ENCODE measurements at regions not wholly inside any gene's neighbourhood (a gene's known extent, or its start where the extent isn't known, plus 50 kb on each side); places are given as distances from the start of the nearest gene placed in this dataset.

DNA sequence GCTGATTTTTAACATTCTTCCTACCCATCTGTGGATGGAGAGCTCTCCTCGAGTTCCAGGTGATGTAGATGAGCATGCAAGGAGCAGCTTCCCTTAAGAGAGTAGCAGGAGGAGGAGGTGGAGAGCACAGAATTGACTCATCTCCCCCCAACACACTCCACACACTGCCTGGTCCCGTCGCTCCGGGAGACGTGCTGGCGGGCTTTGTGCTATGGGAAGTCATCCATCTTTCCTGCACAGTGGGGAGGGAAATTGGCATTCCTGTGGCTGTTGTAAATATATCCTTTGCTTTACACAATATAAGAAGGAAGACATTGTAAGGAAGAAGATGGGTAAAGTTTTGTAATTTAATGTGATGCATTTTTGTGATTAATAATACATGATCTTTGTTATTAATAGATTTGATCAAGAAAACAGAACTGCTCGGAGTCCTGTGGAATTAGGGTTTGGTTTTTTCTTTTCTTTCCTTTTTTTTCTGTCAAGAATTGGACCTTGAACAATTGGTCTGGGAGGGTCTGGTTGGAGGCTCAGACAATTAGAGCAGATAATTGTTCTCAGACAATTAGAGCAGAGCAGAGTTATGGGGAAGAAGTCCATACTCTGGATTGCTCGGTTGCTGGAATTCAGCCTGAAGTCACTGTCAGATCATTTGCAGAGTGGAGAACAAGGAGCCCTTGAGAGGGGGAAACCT lies 297.8 kb downstream of the GADD45G start:
- no peak for DNase-seq (ENCODE audit: low read depth in 3 of 3)

DNA sequence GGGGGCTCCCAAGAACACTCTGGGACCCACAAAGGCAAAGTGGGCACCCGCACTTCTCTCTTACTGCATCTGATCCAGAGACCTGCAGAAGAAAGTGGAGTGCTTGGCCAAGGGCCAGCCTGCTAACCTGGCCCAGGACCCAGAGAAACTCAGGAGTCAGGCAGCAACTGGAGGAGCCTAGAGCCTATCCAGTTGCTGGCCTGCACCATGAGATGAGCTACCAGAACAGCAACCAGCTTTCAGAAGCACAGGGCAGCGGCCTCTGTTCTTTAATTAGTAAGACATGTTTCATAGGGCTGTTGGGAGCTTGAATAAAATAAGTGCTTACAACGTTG lies 298.3 kb downstream of the GADD45G start:
- DNase-seq (ENCODE audit: low read depth in 3 of 3): no peak

DNA sequence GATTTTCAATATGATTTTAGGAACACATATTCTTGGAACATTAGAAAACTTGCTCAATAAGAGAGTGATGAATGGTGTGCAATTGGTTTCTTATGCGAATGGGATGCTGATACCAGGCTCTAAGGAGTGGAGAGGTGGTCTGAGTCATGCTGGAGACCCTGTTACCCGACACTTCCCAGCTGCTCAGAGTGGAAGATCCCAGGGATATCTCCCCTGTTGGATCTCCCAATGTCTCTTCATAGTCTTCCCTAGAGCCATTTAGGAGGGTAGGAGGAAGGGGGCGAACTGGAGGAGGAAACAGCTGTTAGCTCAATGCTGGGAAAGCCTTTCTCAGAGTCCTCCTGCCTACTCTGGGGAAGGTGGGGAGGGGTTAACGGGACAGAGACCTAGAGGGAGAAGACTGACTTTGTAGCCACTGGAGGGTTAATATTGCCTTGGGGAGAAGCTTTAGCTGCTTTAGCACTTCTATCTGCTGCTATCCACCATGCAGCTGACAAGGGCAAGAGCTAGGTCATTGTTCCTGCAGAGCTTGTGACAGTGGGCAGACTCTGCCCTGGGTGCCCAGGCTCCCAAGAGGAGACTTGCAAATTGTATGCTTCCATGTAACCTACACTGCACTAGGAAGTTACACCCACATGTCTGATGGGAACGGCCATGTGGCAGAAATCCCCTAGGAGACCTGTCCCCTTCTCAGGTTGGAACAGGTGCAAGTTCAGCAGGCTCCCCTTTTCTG lies 301.0 kb downstream of the GADD45G start:
- no peak for DNase-seq (ENCODE audit: low read depth in 3 of 3)

DNA sequence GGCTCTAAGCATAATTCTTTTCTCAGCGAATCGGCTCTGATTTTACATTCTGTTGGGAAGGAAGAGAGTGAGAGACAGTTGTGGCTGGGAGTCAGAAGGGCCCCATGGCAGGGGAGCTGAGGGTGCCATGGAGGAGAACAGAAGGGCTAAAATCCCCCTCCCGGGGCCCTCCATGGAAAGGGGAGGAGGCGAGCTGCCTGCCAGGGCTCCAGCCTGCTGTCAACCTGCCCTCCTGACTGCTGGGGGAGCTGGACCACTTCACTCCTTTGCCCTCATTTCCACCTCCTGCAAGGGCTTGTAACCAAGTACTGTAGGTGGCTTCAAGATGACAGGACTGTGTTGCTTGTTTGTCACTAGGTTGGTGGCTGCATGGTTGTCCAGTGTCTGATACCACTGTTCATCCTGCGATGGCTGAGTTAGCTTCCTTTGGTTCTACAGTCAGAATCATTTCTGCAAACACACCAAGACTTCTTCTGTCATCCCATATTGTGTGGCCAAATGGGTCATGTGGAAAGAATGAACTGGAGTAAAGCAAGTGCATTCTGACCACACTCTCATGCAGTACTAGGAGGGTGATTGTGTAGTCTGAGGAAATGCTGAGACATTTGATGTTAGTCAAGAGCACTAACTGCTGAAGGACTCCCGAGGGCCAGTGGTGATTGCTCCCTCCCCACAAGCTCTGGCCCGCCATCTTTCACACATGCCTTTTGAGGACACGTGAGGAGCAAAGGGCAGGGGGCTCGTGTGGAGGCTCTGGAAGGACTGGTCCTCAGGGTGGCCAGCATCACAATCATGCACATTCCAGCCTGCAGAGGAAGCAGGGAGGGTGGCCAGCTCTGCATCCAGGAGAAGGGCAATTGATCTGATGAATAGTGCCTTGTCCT lies 307.2 kb downstream of the GADD45G start:
- DNase-seq (ENCODE audit: low read depth in 3 of 3): no peak

DNA sequence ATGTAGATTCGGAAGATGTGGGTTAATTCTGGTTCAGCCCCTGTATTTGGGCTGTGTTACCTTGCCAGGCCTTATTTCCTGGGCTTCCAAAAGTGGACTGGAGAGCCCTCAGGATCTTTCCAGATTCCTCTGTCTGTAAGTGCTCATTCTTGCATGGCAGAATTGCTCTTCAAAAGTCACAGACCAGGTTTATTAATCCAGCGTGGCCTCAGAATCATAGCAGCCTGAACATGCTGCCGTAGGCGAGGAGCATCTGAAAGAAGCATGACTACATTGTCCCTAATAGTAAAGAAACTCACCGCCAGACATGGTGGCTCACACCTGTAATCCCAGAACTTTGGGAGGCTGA lies 307.8 kb downstream of the GADD45G start:
- no peak for DNase-seq (ENCODE audit: low read depth in 3 of 3)

DNA sequence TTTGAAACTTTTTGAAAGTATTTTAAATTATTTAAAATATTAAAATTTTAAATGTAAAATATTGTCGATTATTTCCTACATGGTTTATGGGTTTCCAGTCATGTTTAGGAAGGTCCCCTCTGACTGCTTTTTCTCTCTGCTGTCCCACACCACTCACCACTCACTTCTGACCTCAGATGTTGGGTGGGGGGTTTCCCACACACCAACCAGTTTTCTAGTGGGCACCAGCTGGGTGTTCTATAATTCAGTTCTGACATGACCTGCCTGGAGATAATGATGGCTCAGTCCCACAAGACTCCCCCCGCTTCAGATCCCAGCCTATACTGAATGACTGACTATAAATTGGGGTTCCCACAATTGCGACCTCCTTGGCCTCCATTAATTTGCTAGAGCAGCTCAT lies 310.4 kb downstream of the GADD45G start:
- DNase-seq (ENCODE audit: low read depth in 3 of 3): no peak

DNA sequence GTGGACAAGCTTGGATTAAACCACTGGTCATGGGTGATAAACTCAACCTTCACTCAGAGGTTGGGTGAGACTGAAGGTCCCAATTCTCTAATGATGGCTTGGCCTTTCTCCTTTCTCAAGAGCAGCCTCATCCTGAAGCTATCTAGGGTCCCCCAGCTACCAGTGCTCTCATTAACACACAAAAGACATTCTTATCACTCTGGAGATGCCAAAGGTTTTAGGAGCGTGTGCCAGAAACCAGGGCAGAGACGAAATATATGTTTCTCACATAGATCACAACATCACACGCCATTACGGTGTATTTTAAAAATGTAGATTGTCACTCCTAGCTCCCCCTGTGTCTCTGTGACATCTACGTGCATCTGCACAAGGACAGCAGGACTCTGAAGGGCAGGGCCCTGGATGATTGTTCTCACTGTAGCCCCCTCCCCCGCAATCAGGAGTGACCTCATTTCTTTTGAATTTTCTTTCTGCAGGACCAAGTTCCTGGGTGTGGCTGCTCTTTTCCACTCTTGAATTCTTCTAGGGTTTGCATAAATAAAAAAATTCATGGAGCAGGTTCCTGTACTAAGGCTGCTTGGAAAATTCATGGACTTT lies 311.3 kb downstream of the GADD45G start:
- DNase-seq (ENCODE audit: low read depth in 3 of 3): no peak

DNA sequence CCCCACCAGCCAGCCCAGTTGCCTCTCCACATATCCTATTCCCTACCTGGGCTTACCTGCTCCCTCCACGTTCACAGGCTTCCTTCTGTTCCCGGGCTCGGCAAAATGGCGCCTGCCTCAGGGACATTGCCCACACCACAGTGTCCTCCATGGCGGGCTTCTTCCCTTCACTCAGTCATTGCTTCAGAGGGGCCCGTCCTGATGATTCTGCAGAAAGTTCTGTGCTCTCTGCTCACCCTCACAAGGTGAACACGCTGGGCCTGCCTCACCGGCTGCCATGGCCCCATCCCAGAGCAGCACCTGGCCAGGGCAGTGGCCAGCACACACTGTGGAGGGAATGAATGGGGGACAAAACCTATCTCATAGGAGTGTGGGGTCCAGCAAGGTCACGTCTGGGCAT lies 313.0 kb downstream of the GADD45G start:
- DNase-seq (ENCODE audit: low read depth in 3 of 3): no peak

DNA sequence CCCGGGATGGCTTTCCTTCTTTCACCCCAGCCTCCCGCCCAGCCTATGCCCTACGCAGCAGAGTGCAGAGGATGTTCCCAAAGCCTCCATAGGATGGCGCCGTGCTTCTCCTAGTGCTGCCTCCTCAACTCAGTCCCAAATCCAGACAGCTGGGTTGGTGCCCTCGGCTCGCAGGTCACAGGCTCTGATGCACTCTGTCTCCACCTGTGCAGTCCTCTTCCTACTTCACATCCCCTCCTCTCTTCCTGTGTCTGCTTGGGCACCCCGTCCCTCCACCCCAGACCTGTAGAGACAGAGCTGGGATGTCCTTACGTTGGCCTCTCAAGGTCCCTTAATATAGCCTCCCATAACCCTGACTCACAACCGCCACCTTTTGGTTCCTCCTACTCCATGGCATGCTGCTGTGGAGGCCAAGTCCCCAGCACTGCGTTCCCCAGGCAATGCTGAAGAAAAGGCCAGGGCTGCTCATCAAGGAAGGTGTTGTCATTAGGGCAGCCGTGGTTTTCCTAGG lies 314.4 kb downstream of the GADD45G start:
- DNase-seq (ENCODE audit: low read depth in 3 of 3): peak in 2 of 3 donors; percentile 19 to 23

DNA sequence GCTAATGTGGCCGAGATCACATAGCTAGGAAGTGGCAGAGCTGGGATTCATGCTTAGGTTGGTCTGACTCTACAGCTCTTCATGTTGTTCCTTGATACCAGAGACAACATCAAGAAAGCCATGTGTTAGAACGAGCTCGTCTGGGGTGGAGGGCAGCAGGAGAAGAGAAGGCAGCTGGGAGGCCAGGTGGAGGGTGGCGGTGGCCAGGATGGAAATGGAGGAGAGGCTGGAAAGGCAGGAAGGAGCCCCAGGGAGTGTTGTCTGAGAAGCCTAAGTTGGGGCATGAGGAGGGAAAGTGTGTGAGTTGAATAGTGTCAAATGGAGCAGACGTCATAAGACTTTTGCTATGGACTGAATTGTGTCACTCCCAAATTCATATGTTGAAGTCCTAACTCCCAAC lies 315.3 kb downstream of the GADD45G start:
- no peak for DNase-seq (ENCODE audit: low read depth in 3 of 3)

DNA sequence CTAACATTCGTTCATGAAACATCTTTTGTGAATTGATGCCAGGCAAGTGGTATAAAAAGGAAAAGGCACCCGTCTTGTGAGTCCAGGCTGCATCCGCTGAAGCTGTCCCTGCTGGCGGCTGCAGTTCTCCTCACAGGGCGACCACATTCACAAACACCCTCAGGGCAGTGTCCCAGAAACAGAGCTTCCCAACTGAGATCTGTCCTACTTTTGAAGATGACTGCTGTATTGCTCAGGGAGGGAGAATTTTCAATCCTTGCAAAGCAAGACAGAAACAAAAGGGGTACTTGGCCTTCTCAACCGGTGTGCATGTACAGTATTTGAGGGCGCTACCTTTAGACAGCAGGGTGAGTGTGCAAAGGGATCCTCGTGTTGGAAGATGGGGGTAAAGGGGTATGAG lies 316.1 kb downstream of the GADD45G start:
- no peak for DNase-seq (ENCODE audit: low read depth in 3 of 3)

DNA sequence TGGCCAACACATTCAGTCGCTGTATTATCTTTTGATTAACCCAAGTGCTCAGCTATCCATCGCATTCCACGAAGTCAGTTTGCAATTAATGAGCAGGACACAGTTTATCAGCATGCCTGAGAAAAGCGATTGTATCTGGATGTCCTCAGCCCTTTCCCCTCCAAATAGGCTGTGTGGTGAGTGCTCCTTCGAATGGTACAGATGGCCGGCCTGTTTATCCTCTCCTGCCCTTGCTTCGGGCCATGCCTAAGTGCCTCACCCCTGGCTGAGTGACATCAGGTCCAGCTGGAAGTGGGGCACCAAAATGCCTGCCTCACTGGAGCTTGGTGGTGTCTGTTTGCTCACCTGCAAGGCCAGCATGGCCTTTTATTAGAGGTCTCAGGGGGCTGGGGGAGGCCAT lies 317.3 kb downstream of the GADD45G start:
- no peak for DNase-seq (ENCODE audit: low read depth in 3 of 3)

DNA sequence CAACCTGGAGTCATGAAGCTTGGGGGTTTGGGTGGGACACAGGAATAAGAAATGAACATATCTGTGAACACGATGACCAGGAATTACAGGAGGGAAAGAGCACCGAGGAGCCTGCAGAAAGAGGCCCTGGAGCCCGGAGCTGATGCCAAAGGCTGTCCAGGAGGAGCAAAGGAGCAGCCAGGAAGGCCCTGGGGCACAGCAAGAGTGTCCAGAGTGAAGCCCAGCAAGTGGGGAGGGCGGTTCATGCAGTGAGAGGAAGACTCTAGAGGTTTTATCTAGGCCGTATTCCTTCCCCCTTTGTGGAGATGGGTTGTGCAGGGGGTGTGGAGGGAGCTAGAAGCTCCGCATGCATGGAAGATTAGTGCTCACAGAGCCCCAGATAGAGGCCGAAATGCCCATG lies 318.4 kb downstream of the GADD45G start:
- no peak for DNase-seq (ENCODE audit: low read depth in 3 of 3)

DNA sequence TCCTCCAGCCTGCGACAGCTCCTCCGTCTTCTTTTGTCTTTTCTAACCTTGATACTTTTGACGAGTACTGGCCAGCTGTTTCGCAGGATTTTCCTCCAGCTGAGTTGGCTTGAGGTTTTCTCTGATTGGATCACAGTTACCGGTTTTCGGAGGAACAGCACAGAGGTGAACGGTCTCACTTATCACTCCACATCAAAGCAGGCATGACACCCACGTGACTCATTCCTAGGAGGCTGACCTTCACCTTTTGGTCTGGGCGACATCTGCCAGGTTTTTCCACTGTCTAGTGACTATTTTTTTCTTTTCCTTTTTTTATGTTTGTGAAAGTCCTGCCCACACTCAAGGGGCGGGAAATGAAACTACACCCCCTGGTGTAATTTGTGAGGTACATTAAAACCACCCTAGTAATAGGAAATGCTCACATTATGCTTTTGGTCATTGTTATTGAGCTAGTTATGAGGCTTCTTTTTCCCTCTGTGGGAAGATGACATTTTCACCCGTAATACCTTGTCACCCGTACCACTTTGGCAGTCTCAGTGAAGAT lies 319.2 kb downstream of the GADD45G start:
- DNase-seq (ENCODE audit: low read depth in 3 of 3): peak; percentile 43 to 77 (median 50)

DNA sequence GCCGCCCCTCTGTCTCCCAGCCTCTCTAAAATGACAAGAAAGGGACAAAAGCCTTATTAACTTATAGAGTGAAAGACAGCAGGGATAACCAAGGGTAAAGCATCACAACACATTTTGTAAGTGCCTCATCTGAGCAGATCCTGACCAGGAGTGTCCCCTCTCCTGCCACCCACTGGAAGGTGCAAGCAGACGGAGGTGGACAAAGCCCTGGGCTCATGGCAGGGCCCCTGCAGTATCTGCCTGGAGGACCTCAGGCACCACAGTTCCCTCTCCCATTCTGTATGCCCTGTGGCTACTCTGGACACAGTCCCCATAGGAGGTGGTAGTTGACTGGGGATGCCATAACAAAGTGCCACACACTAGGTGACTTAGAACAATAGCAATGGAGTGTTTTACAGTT lies 319.8 kb downstream of the GADD45G start:
- DNase-seq (ENCODE audit: low read depth in 3 of 3): no peak

DNA sequence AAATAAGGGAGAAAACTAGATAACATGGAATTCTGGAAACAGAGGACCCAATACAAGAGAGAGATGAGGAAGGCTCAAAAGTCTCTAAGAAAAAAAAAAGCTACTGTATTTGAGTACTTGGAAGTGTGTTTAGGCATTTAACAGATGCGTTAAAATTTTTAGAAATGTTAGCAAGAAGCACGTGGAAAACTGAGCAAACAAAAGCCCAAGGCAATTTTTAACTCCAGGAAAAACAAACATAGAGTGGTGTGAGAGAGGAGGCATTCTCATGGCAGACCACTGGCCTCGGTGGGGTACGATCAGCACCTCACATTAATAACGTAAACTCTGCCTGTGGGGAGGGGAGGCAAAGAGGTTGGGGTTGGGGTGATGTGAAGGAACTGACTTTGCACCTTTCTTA lies 321.4 kb downstream of the GADD45G start:
- no peak for DNase-seq (ENCODE audit: low read depth in 3 of 3)

DNA sequence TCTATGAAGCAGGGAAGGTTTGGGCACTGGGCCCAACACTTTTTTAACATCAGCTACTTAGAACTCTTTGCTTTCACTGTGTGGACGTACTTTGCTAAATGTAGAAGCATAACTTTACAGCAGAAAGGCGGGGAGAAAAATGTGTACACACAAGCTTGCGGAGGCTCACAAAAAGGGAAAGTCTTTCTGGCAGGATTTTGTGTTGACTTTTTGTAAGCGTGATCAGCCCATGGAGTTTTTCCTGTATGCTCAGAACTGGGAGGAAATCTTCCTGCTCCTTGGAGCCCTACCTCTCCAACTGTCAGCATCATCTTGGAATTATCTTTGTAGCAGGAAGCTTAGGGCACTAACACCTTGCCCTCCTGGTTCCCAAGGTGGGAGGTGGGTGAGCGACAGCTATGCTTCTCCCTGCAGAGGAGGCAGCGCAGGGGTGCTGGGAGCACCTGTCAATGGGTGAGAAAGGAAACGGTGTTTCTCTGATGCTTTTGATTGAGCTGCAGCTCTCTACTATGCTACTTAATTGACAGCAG lies 321.9 kb downstream of the GADD45G start:
- no peak for DNase-seq (ENCODE audit: low read depth in 3 of 3)

DNA sequence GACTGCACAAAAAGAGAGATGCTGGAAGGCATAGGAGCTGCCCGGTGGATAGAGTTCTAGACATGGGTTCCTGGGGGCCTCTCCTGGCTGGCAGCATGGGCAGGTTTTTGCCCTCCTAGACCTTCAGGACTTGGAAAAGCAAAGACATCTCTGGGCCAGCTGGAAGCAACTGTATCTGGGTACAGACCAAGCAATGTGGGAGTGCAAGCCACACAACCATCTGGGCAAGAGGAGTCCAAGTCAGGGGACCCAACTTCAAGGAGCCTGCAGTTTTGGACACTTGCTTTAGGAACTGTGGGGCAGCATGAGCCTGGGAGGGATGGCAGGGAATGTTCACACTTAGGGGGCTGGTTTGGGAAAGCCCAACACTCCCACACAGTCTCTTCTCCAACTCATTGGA lies 323.3 kb downstream of the GADD45G start:
- DNase-seq (ENCODE audit: low read depth in 3 of 3): no peak

DNA sequence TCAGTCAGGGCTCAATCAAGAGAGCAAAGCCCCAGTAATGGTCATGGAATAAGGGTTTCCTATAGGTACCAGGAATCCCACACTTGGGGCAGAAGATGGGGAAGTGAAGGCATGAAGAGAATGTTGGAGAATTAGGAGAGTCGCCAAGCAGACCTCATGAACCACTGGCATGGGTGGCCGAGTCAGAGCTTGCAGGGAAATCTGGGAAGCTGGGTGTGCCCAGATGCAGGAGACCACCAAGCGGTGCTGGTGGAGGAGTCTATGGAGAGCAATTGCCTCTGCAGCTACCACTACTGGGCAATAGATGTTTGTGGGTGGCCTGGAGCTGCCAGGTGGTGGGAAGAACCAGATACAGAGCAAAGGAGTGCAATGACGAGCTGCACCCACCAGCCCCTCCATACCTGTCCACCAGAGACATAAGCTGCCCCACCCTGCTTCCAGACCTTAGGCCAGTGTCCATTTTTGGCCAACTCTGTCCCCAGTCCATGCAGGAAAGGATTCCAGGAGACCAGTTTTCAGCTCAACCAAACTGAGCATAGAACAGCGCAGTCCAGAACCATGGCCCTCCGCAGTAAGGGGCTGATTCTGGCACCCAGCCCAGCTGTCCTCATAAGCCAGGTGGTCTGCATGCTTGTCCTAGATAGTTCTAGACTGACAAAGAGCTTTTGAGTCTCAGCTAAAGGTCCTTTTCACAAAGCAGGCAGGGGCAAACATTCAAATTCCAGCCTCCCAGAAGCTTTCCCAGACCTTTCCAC lies 323.9 kb downstream of the GADD45G start:
- DNase-seq (ENCODE audit: low read depth in 3 of 3): no peak

DNA sequence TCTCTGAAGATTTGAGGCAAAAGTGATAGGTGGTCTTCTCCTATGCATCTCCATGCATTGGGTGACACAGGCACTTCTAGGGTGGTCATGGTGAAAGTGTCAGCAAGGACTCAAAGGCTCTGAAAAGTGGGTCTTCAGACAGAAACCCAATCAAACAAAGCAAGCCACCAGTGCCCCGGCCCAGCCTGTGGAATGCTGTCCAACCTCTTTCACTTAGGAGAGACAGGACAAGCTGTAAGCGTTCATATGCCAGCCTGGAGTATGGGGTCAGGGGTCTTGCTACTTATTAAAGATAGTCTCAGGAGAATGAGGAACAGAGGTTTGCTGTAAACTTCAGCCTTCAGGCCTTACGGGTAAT lies 324.5 kb downstream of the GADD45G start:
- DNase-seq (ENCODE audit: low read depth in 3 of 3): no peak
